Ovary (tissue), 7 donors: ENCODE measurements at regions not wholly inside any gene's neighbourhood (a gene's known extent, or its start where the extent isn't known, plus 50 kb on each side); places are given as distances from the start of the nearest gene placed in this dataset.

Experiments used
- DNase-seq, 5 donors: peaks; one replicate each; pipeline ENCODE4 v3.0.0-alpha.2; 2019 to 2020
- H3K27ac ChIP-seq, 2 donors: fragments of 200-600 bp; one replicate each; pipeline versions ENCODE4 v1.5.1 to v1.8.0; 2019 to 2022
- H3K27me3 ChIP-seq: fragments of 200-600 bp; one replicate; pipeline ENCODE4 v1.8.0; 2022
- H3K36me3 ChIP-seq: fragments of 200-600 bp; sonication (generic); one replicate; pipeline ENCODE4 v1.5.1; 2019
- H3K4me1 ChIP-seq: one replicate; pipeline ENCODE4 v1.8.1; 2013; ENCODE audit warnings: mild to moderate bottlenecking, moderate library complexity; ENCODE audit not compliant: insufficient read depth
- H3K4me3 ChIP-seq: fragments of 200-600 bp; sonication (generic); one replicate; pipeline ENCODE4 v1.5.1; 2017
- H3K9me3 ChIP-seq, 2 donors: fragments of 200-600 bp in 1 of 2; sonication (generic) in 1 of 2; one replicate each; pipeline versions ENCODE4 v1.5.1 to v1.8.1; 2013 to 2019; ENCODE audit warnings: mild to moderate bottlenecking in 1 of 2, moderate library complexity in 1 of 2
- CTCF ChIP-seq, 3 donors: fragments of 450-650 bp in 2 of 3; fragments of 200-600 bp in 1 of 3; IDR thresholded peaks; one replicate each; pipeline versions ENCODE4 v1.5.1 to v1.8.0; 2016 to 2022; ENCODE audit warnings: antibody characterized with exemption in 3 of 3, mild to moderate bottlenecking in 1 of 3
- EP300 ChIP-seq: sonication (generic); formaldehyde crosslinking; IDR thresholded peaks from one replicate; pipeline ENCODE4 v1.6.1; 2017; ENCODE audit warnings: antibody characterized with exemption
- POLR2A ChIP-seq: fragments of 450-650 bp; IDR thresholded peaks from one replicate; pipeline ENCODE4 v1.6.1; 2017; ENCODE audit warnings: antibody characterized with exemption, mild to moderate bottlenecking, moderate library complexity
- WGBS, 3 donors: extraction: QIAGEN DNeasy Blood & Tissue Kit in 1 of 3; methylation state at CpG; one replicate each; pipeline versions ENCODE4 v1.1.5 to v1.1.7; 2013 to 2017; 5-methylcytosine and 5-hydroxymethylcytosine counted together
- intact Hi-C, 4 donors: fragments of 100-400 bp; cut with DNase I; formaldehyde crosslinking; loops; one replicate each; pipeline versions ENCODE4 v1.11.0 to v1.15.1; 2022 to 2023
- donor health status: DM: no; HTN: no; CAD: no; lungs with moderate emphysema.
- donor health status: DM: no; HTN: no; CAD: no.
- donor health status: Bipolar disorder and iron deficiency.
- donor health status: DM: no; HTN: no; CAD: no.
- donor health status: DM: yes; HTN: yes; CAD: no.

GRCh38 chr13:21868823-21869222 is 197.9 kb downstream of the FGF9 start:
- intact Hi-C loops = no loop called here
- H3K27me3 ChIP-seq = no peaks in the 10 kb centered on the region
- TF ChIP-seq POLR2A = no peak
- no peak for TF ChIP-seq CTCF (IDR thresholded peaks at IDR 0.05)
- TF ChIP-seq EP300 = no peak
- no peaks in the 10 kb centered on the region for H3K4me1 ChIP-seq
- H3K27ac ChIP-seq = no peak overlapping the region
- H3K9me3 ChIP-seq = no peaks in the 10 kb centered on the region
- no peak overlapping the region for H3K4me3 ChIP-seq
- DNase-seq = no peak
- no peaks in the 10 kb centered on the region for H3K36me3 ChIP-seq

GRCh38 chr13:21871382-21871781 is 200.5 kb downstream of the FGF9 start:
- H3K4me1 ChIP-seq = peaks cover 3% of the 10 kb centered on the region
- intact Hi-C loops = no loop called here
- no peak overlapping the region for H3K4me3 ChIP-seq
- no peaks in the 10 kb centered on the region for H3K9me3 ChIP-seq
- no peaks in the 10 kb centered on the region for H3K36me3 ChIP-seq
- H3K27ac ChIP-seq = no peak overlapping the region
- TF ChIP-seq CTCF (IDR thresholded peaks at IDR 0.05) (no peak), EP300 (no peak), POLR2A (no peak)
- no peaks in the 10 kb centered on the region for H3K27me3 ChIP-seq
- no peak for DNase-seq
- WGBS, 3 donors = 82 to 91% (median 89%) methylated on average over 7 of the region's 7 CpGs

- no peak overlapping the region for H3K27ac ChIP-seq
- no peak for TF ChIP-seq POLR2A
- H3K9me3 ChIP-seq = no peaks in the 10 kb centered on the region
- DNase-seq = no peak
- intact Hi-C loops = no loop called here
- H3K36me3 ChIP-seq = no peaks in the 10 kb centered on the region
- no peak overlapping the region for H3K4me3 ChIP-seq
- peaks cover 3% of the 10 kb centered on the region for H3K4me1 ChIP-seq
- H3K27me3 ChIP-seq = no peaks in the 10 kb centered on the region
- 79 to 85% (median 85%) methylated on average over 5 of the region's 5 CpGs for WGBS, 3 donors
Observed at GRCh38 chr13:21871919-21872318, 201.0 kb downstream of the FGF9 start.

GRCh38 chr13:21872795-21873194 is 201.9 kb downstream of the FGF9 start:
- TF ChIP-seq POLR2A (no peak), CTCF (IDR thresholded peaks at IDR 0.05) (no peak), EP300 (no peak)
- WGBS, 3 donors = 53 to 65% (median 57%) methylated on average over 5 of the region's 5 CpGs
- Histone ChIP-seq H3K36me3 (no peaks in the 10 kb centered on the region), H3K4me1 (peaks cover 3% of the 10 kb centered on the region), H3K27ac (no peak overlapping the region), H3K9me3 (no peaks in the 10 kb centered on the region), H3K4me3 (no peak overlapping the region), H3K27me3 (no peaks in the 10 kb centered on the region)
- intact Hi-C loops = no loop called here
- no peak for DNase-seq

DNA sequence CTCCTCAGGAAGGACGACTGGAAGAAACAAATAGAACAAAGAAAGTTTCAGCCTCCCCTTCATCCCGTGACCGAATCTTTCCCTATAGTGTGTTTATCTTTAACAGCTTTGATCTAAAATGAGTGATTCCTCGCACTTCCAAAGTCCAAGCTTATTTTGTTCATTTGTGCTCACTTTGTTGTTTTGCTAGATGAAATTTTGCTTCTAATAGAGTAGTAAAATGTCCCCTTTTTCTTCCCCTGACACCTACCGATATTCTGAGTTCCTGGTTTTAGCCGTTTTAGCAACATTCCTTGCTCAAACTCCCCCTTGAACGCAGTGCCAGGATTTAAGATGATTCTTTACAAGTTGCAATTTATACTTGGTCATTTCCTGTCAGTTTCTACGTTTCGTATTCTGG is 204.2 kb downstream of the FGF9 start:
- Histone ChIP-seq H3K4me1 (peaks cover 3% of the 10 kb centered on the region), H3K4me3 (no peak overlapping the region), H3K27me3 (no peaks in the 10 kb centered on the region), H3K27ac (no peak overlapping the region), H3K9me3 (no peaks in the 10 kb centered on the region), H3K36me3 (no peaks in the 10 kb centered on the region)
- 14 to 21% (median 15%) methylated on average over 9 of the region's 9 CpGs for WGBS, 3 donors
- TF ChIP-seq CTCF (IDR thresholded peaks at IDR 0.05) (no peak), POLR2A (no peak), EP300 (no peak)
- intact Hi-C loops = no loop called here
- DNase-seq = no peak
